ENCODE measurements at regions not wholly inside any gene's neighbourhood (a gene's known extent, or its start where the extent isn't known, plus 50 kb on each side); places are given as distances from the start of the nearest gene placed in this dataset.
A peak's percentile ranks its signal among the peaks of the same experiment; 100 is the strongest.

GRCh38 chr13:48151363-48152161, 56.7 kb upstream of the MED4 start:
- no peak for TF ChIP-seq ZNF70 (CRISPR knock-in tag; IDR thresholded peaks at IDR 0.05)
- no peak for TF ChIP-seq ISL1 (CRISPR knock-in tag; IDR thresholded peaks at IDR 0.05)
- TF ChIP-seq CSDC2 (CRISPR knock-in tag; IDR thresholded peaks at IDR 0.05), result no peak
- TF ChIP-seq GLIS3 (CRISPR knock-in tag; IDR thresholded peaks at IDR 0.05), result no peak
- no peak for TF ChIP-seq TCF4 (CRISPR knock-in tag; IDR thresholded peaks at IDR 0.05; ENCODE audit: borderline replicate concordance)
- no peak for TF ChIP-seq PPARA (CRISPR knock-in tag; IDR thresholded peaks at IDR 0.05; ENCODE audit: borderline replicate concordance)
- no peak for TF ChIP-seq RARB (CRISPR knock-in tag; IDR thresholded peaks at IDR 0.05)
- no peak for TF ChIP-seq ZNF8 (CRISPR knock-in tag; IDR thresholded peaks at IDR 0.05)
- no peak for TF ChIP-seq POU6F1 (CRISPR knock-in tag; IDR thresholded peaks at IDR 0.05; ENCODE audit: borderline replicate concordance, low read depth)
- no peak for TF ChIP-seq TOX (CRISPR knock-in tag; IDR thresholded peaks at IDR 0.05; ENCODE audit: borderline replicate concordance)
- no peak for TF ChIP-seq ESRRG (CRISPR knock-in tag; IDR thresholded peaks at IDR 0.05)
- no peak for TF ChIP-seq ARNTL (CRISPR knock-in tag; IDR thresholded peaks at IDR 0.05; ENCODE audit: borderline replicate concordance, low read depth)
- TF ChIP-seq TSHZ2 (CRISPR knock-in tag; IDR thresholded peaks at IDR 0.05), result no peak
- TF ChIP-seq BACH2 (CRISPR knock-in tag; IDR thresholded peaks at IDR 0.05; ENCODE audit: borderline replicate concordance), result no peak

GRCh38 chr13:48148454-48148853, 53.5 kb upstream of the MED4 start:
- TF ChIP-seq, protein P1, sequence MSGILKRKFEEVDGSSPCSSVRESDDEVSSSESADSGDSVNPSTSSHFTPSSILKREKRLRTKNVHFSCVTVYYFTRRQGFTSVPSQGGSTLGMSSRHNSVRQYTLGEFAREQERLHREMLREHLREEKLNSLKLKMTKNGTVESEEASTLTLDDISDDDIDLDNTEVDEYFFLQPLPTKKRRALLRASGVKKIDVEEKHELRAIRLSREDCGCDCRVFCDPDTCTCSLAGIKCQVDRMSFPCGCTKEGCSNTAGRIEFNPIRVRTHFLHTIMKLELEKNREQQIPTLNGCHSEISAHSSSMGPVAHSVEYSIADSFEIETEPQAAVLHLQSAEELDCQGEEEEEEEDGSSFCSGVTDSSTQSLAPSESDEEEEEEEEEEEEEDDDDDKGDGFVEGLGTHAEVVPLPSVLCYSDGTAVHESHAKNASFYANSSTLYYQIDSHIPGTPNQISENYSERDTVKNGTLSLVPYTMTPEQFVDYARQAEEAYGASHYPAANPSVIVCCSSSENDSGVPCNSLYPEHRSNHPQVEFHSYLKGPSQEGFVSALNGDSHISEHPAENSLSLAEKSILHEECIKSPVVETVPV (CRISPR knock-in tag; IDR thresholded peaks at IDR 0.05), result no peak
- no peak for TF ChIP-seq ZFP30 (CRISPR knock-in tag; IDR thresholded peaks at IDR 0.05)
- TF ChIP-seq TOX (CRISPR knock-in tag; IDR thresholded peaks at IDR 0.05; ENCODE audit: borderline replicate concordance), result no peak
- TF ChIP-seq CSDC2 (CRISPR knock-in tag; IDR thresholded peaks at IDR 0.05), result no peak
- TF ChIP-seq ESRRG (CRISPR knock-in tag; IDR thresholded peaks at IDR 0.05), result no peak
- no peak for TF ChIP-seq ZNF565 (CRISPR knock-in tag; conservative IDR thresholded peaks at IDR 0.05; ENCODE audit: low read depth)
- TF ChIP-seq ZNF8 (CRISPR knock-in tag; IDR thresholded peaks at IDR 0.05), result no peak
- TF ChIP-seq RARB (CRISPR knock-in tag; IDR thresholded peaks at IDR 0.05), result no peak
- TF ChIP-seq CREB5 (CRISPR knock-in tag; IDR thresholded peaks at IDR 0.05; ENCODE audit: low read depth), result no peak
- TF ChIP-seq GLIS3 (CRISPR knock-in tag; IDR thresholded peaks at IDR 0.05), result no peak
- no peak for TF ChIP-seq SNAI2 (CRISPR knock-in tag; IDR thresholded peaks at IDR 0.05)
- no peak for TF ChIP-seq PPARA (CRISPR knock-in tag; IDR thresholded peaks at IDR 0.05; ENCODE audit: borderline replicate concordance)
- TF ChIP-seq BACH2 (CRISPR knock-in tag; IDR thresholded peaks at IDR 0.05; ENCODE audit: borderline replicate concordance), result no peak
- TF ChIP-seq ARNTL (CRISPR knock-in tag; IDR thresholded peaks at IDR 0.05; ENCODE audit: borderline replicate concordance, low read depth), result no peak
- no peak for TF ChIP-seq OSR1 (CRISPR knock-in tag; IDR thresholded peaks at IDR 0.05)
- TF ChIP-seq TSHZ2 (CRISPR knock-in tag; IDR thresholded peaks at IDR 0.05), result no peak
- TF ChIP-seq, protein P2, sequence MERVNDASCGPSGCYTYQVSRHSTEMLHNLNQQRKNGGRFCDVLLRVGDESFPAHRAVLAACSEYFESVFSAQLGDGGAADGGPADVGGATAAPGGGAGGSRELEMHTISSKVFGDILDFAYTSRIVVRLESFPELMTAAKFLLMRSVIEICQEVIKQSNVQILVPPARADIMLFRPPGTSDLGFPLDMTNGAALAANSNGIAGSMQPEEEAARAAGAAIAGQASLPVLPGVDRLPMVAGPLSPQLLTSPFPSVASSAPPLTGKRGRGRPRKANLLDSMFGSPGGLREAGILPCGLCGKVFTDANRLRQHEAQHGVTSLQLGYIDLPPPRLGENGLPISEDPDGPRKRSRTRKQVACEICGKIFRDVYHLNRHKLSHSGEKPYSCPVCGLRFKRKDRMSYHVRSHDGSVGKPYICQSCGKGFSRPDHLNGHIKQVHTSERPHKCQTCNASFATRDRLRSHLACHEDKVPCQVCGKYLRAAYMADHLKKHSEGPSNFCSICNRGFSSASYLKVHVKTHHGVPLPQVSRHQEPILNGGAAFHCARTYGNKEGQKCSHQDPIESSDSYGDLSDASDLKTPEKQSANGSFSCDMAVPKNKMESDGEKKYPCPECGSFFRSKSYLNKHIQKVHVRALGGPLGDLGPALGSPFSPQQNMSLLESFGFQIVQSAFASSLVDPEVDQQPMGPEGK (CRISPR knock-in tag; IDR thresholded peaks at IDR 0.05; ENCODE audit: borderline replicate concordance), result no peak
- TF ChIP-seq ISL1 (CRISPR knock-in tag; IDR thresholded peaks at IDR 0.05), result no peak
- no peak for TF ChIP-seq TCF4 (CRISPR knock-in tag; IDR thresholded peaks at IDR 0.05; ENCODE audit: borderline replicate concordance)
- no peak for ATAC-seq

More at GRCh38 chr13:48151363-48152161, 56.7 kb upstream of the MED4 start:
- 0 out of 3 replicates have a peak, but pooled peaks have one; percentile 22 for ATAC-seq

Measured in SK-N-SH treated with all-trans-retinoic acid at 6 μM for 48 hours (cell line).